ENCODE measurements at regions not wholly inside any gene's neighbourhood (a gene's known extent, or its start where the extent isn't known, plus 50 kb on each side); places are given as distances from the start of the nearest gene placed in this dataset.

- DNase-seq (ENCODE audit: low spot score): no peak
Measured at GRCh38 chr5:2658447-2658846, 93.0 kb downstream of the IRX2 start.

GRCh38 chr5:2657151-2657550 is 94.3 kb downstream of the IRX2 start:
- DNase-seq (ENCODE audit: low spot score): no peak

GRCh38 chr5:2656206-2656605 is 95.3 kb downstream of the IRX2 start:
- DNase-seq (ENCODE audit: low spot score): no peak

DNA sequence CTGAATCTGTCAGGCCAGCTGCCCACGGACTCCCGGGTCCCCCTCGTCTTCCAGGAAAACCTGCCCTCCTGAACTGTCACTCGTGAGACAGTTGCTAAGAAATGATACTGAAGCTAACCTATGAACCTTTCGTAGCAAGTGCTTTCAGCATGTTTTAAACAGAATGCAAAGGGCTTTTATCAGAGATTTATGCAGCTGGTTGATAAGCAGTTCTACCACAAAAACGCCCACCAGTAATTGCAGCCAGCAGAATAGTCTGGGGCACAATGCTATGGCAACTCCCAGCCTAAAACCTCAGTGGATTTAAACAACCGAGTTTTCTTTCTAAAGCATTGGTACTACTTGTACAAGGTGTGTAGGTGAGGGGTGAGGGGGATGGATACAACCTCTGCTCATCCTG is 97.5 kb downstream of the IRX2 start:
- DNase-seq (ENCODE audit: low spot score): no peak

DNA sequence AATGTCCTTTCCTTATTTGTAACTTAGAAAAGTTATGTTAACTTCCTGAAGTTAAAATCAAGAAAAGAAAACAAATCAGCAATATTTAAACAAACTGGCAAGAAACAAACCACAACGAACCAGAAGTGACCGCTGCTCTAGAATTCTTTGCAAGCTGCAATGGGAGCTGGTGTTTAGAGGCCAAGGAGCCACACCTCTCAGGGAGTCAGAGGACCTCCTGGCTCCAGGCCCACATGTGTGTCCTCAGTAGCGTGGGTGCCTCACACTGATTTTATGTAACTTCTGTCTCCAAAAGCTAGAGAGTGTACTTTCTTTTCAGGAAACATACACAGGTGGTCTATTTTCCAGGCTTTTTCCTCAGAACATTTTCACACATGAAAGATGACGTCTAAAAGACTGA is 100.4 kb downstream of the IRX2 start:
- no peak for DNase-seq (ENCODE audit: low spot score)

DNA sequence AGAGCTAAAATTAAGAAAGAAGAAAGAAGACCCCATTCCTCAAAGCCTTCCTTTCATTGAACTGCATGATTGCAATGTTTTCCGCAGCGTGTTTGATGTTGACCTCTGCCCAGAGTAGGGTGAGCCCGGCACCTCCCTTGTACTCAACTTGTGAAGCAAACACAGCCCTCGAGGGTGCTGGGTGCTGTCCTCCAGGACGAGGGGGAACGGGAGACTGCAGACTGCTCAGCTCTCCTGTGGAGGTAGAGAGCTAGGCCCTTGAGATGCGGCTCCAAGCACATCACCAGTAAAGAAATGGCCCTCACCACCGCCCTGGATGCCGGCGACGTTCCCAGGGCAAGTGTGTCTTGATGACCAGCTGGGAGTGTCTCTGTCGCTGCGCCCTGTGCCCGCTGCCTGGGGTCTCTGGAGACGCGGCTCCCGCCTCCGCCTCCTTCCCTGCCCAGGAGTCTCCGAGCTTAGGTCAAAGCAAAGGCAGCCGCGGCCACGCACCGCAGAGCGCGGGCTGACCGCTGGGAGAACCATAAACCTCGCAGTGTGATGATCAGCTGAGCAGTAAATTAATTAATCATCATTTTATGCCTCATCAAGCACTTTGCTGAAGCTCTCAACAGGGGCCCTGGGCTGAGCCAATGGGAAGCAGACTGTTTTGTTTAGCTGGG is 108.7 kb downstream of the IRX2 start:
- DNase-seq (ENCODE audit: low spot score): no peak

DNA sequence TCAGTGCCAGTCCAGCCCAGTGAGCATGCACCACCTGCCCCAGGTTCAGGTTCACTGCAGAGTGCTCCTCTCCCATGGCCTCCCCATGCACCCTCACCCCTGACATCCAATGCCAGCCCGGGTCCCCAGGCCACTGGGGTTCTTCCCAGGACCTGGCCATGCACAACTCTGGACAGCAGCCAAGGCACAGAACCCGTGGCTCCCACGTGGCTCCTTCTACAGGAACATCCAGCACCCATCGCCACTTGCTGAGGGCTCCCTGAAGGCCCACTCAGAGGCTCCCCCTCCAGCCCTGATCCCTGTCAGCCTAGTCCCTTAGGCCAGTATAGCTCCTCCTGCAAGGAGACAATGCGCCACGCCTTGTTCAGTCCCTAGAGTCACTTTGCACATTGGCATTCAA is 110.8 kb downstream of the IRX2 start:
- no peak for DNase-seq (ENCODE audit: low spot score)

- no peak for DNase-seq (ENCODE audit: low spot score)
Measured at GRCh38 chr5:2639425-2639824, 112.1 kb downstream of the IRX2 start.

DNA sequence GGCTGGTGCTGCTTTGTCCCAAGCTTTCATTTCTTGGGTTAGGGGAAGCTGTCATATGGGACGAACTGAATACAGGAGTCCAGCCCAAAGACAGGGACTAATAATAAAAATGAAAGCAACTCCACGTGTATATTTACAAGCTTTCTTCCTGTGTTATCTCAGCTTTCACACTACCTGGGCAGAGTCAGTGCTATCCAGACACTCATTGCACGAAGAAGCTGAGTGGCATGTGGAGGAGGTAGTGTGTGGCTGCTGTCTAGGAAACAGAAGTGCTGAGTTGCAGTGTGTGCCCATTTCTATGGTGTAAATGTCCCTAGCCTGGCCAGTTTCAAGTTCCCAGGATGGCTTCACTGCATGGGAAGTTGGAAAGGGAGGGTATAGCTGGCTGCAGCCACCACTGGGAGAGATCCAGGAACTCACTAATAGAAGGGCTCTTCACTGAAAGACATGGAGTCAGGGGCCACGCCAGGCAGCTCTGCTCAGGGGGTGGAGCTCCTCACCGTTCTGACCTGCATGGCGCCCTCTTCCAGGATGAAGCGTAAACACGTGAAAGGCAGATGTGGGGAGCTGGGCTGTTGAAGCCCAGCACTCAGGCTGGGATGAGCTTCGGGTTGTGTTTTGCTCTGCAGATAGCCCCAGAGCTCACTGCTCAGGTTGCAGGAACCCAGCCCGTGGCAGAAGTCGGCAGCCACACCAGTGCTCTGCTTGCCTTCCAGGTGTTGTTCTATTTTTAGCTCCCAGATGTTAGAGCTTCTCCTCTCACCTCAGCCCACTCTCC is 116.9 kb downstream of the IRX2 start:
- DNase-seq (ENCODE audit: low spot score): no peak

DNA sequence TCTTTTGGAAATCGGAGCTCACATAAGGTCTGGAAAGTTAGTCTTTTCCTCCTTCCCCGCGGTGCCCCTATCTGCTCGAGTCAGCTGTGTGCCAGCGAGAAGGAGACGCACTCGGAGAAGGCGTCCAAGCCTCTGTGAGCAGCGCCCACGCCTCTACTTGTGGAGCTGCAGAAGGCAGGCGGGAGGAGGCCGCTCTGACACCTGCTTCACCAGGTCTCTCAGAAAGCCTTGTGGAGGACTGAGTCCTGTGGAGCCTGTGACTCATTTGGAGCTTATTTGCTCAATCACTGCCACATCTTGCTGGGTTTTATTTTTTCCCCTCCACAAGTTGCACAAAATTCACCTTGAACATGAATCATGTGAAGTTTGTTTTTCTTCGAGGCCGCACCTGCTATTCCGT is 117.5 kb downstream of the IRX2 start:
- DNase-seq (ENCODE audit: low spot score): no peak

DNA sequence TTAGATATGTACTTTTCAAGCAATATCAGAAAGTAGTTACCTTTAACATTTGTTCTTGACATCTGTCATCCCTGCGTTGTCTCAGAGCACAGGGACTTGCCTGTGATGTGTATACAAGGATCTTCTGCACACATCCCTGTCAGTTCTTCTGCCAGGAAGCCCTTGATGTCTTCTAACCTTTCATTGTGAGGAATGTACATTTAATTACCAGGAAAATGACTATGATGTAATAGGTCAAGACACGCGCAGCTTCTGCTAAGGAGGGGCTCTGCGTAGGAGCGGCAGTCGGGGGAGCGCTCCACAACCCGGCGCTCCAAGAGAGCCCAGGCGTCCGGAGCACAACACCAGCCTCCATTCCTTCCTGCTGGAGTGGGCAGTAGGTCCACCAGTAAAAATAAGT is 119.7 kb downstream of the IRX2 start:
- no peak for DNase-seq (ENCODE audit: low spot score)

DNA sequence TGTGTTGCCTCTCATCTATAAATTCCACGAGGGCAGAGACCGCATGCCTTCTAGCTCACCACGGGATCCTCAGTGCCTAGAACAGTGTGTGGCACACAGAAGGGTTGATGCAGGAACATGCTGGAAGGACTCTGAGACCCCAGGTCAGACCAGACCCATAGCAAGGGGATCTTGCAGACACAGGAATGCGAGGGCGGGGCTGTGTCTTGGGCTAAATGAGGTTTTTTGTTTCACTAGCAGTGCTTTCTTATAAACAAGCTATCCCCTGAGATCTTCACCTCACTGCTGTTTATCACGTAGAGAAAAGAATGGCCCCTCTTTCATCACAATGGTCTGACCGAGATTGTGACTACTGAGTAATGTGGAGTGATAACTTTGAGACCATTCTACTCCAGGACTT is 122.4 kb downstream of the IRX2 start:
- DNase-seq (ENCODE audit: low spot score): no peak

DNA sequence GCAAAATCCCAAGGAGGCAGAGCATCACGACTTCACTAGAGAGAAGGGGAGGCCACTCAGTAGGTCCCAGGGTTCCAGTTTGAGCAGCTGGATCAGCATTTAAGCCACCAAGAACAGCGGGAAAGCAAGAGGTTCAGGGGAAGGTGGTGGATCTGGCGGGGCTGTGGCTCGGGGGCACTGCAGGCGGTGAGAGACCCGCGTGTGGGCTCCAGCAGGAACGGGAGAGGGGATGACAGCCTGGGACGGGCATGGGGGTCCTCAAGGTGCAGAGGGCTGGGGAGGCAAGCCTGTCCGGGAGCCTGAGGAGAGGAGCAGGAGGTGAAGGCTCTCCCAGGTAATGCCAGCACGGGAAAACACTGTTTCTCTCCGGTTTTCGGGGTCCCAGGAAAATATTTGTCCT is 123.6 kb downstream of the IRX2 start:
- no peak for DNase-seq (ENCODE audit: low spot score)

DNA sequence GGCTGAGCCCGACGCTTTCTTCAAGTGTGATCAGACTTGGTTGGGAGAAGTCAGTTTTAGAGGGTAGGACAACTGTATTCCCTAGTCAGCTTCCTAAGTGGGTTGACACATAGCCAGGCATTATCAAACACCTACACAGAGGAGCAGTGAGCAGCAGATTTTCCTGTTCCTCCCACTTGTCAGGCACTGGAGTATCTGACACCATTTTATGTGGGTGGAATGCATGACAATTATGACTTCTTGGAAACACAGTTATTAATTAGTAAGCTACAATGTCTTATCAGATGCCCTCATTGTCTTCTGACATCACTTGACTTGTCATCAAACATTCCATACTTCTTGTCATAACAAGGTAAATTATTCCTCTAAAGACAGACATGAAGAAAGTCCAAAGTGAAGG is 124.9 kb downstream of the IRX2 start:
- DNase-seq (ENCODE audit: low spot score): no peak

GRCh38 chr5:2622866-2623265 is 128.6 kb downstream of the IRX2 start:
- DNase-seq (ENCODE audit: low spot score): no peak

DNA sequence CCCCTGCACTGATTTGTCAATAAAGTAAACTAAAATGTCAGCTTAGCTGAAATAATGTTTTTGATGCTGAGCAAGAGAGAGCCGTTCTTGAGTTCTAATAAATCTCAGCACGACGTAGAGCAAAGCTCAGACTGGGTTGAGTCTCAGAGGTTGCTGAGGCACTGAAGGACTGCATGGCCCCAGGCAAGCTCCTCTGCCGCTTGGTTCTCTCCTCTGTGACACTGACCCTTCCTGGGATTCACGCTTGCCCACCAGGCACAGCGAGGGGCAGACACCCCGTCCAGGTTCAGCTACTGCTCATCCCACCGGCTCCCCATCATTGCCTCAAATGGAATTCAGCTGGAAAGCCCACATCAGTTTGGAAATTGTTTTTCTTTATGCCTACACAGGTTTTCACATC is 129.8 kb downstream of the IRX2 start:
- no peak for DNase-seq (ENCODE audit: low spot score)

DNA sequence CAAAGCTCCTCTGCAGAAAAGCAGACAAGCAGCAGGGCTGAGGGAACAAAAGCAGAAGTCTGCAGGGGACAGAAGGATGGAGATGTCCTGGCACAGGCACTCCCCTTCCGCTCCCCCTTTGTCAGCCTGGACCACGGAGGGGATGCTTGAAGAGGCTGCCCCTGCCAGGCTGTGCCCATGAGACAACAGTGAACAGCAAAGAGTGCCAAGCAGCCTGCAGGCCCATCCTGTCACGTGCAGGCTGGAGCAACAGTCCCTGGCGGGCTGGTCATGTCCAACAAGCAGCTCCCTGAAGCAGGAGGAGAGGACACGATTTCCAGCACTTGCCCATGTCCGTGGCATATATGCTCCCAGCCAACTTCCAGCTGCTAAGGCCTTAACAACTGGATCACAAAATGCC is 132.3 kb downstream of the IRX2 start:
- DNase-seq (ENCODE audit: low spot score): no peak

- no peak for DNase-seq (ENCODE audit: low spot score)
Measured at GRCh38 chr5:2617461-2617860, 134.0 kb downstream of the IRX2 start.

GRCh38 chr5:2615917-2616316 is 135.6 kb downstream of the IRX2 start:
- DNase-seq (ENCODE audit: low spot score): no peak

DNA sequence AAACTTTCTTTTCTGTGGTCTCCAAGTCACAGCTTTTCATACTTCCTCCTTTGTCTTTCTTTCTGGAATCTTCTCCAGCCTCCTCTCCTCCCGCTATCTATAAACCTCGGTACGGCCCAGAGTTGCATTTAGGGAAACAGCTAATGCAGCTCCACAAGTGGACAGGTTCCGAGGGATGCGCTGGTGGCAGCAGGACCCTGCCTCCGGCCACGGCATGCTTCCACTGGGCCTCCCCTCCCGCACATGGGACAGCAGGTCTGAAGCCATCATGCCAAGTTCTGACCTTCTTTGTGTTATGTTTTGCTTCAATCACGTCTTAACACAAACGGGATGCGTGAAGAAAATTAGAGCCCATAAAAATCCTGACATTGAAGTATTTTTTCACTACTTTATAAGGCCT is 136.9 kb downstream of the IRX2 start:
- DNase-seq (ENCODE audit: low spot score): no peak

DNA sequence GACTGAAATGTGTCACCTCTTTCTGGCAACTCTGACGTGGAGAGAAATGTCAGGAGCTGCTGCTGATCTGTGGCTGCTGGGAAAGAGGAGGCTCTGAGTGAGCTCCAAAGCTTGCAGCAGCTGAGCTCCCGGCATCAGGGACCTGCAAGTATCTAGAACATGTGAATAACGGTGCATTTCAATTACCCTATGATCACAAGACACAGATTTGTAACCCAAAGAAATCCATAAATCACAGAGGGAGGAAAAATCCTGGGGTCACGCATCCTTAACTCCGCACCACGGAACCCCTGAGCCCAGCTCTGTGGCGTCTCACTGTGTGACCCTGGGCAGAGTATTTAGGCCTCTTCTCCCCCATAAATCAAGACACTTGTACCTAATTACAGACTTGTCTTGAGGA is 139.8 kb downstream of the IRX2 start:
- DNase-seq (ENCODE audit: low spot score): no peak

GRCh38 chr5:2610986-2611385 is 140.5 kb downstream of the IRX2 start:
- DNase-seq (ENCODE audit: low spot score): no peak

GRCh38 chr5:2608391-2608790 is 143.1 kb downstream of the IRX2 start:
- no peak for DNase-seq (ENCODE audit: low spot score)

DNA sequence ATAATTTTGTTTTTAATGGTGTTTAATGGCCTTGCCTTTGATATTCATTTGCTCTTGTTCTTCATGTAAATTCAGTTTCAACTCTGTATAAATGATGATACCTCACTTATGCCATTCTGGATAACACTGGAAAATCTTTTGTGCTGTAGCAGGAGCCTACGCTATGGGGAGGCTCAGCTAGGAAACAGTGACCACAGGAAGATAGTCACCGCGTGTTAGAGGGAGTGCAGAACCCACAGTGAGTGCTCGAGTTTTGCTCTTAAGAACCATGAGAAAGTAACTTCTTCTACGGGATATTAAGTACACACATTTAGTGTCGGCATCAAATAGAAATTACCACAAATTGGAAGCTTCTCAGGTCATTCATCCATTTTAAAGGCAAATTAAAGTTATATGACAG is 143.9 kb downstream of the IRX2 start:
- no peak for DNase-seq (ENCODE audit: low spot score)
